ENCODE measurements at regions not wholly inside any gene's neighbourhood (a gene's known extent, or its start where the extent isn't known, plus 50 kb on each side); places are given as distances from the start of the nearest gene placed in this dataset.

DNA sequence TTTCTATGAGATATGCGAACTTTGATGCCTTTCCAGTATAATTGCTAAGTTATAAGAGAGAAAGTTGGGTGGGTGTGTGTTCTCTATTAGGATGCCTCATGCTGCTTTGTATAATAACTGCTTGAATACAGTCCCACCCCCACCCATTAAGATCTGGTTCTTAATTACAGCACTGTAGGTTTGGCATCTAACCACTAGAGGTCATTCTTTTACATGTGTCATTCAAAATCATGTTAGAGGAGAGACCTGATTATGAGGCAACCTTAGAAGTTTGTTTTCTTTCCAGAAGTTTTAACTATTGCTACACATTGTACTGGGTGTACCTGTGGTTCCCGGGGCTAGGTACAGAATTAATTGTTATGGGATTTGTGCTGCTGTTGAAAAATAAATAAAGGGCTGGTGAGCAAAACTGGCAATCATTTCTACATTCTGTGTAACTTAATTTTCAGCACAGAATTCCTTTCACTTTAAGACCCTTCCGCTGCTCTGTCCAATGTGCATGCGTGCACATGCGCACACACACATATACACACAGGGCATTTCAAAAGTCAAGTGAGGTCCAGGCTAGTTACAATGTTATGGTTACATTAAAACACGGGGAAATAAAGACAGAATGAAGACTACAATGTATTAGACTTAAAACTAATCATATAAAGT is 1156.3 kb downstream of the SORCS3 start:
- no peaks in the 10 kb centered on the region for H3K36me3 Mint-ChIP-seq
- no peak for DNase-seq (ENCODE audit: low spot score in 2 of 2, unreplicated experiment in 2 of 2)
- peak; percentile 24 for TF ChIP-seq CTCF (IDR thresholded peaks at IDR 0.05; ENCODE audit: unreplicated experiment)
- peaks cover 3% of the 10 kb centered on the region for H3K27me3 Mint-ChIP-seq (ENCODE audit: low read depth)
- H3K27ac Mint-ChIP-seq: no peak overlapping the region
- H3K4me1 Mint-ChIP-seq: peaks cover 2% of the 10 kb centered on the region
- no peaks in the 10 kb centered on the region for H3K9me3 Mint-ChIP-seq
- no peak overlapping the region for H3K4me3 Mint-ChIP-seq

DNA sequence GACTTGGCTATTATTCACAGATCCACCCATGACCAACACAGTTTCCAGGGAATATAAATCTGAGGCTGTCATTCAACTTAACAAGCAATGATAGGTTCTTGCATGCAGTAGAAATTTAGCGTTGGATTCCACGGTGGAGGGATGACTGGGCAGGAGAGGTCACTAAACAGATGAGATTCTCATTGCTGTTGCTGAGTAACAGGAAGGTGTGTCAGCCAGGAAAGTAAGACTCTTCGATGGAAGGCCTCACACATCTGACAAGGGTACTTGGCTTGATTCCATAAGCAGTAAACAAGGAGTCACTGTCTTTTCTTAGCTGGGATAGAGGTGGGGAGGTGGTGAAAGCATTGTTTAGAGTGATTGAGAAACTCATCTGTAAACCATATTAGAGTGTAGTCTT is 1152.0 kb downstream of the SORCS3 start:
- Mint-ChIP-seq H3K27ac (no peak overlapping the region), H3K27me3 (ENCODE audit: low read depth) (peaks cover 4% of the 10 kb centered on the region), H3K4me3 (no peak overlapping the region), H3K36me3 (no peaks in the 10 kb centered on the region), H3K4me1 (no peaks in the 10 kb centered on the region), H3K9me3 (peaks cover 3% of the 10 kb centered on the region)
- no peak for DNase-seq (ENCODE audit: low spot score in 2 of 2, unreplicated experiment in 2 of 2)
- TF ChIP-seq CTCF (IDR thresholded peaks at IDR 0.05; ENCODE audit: unreplicated experiment): no peak

GRCh38 chr10:105785721-105786120 is 1144.6 kb downstream of the SORCS3 start:
- Mint-ChIP-seq H3K27ac (no peak overlapping the region), H3K9me3 (peaks cover 18% of the 10 kb centered on the region), H3K4me3 (no peak overlapping the region), H3K27me3 (ENCODE audit: low read depth) (peaks cover 5% of the 10 kb centered on the region), H3K4me1 (no peaks in the 10 kb centered on the region), H3K36me3 (no peaks in the 10 kb centered on the region)
- TF ChIP-seq CTCF (IDR thresholded peaks at IDR 0.05; ENCODE audit: unreplicated experiment): no peak
- DNase-seq (ENCODE audit: low spot score in 2 of 2, unreplicated experiment in 2 of 2): no peak

DNA sequence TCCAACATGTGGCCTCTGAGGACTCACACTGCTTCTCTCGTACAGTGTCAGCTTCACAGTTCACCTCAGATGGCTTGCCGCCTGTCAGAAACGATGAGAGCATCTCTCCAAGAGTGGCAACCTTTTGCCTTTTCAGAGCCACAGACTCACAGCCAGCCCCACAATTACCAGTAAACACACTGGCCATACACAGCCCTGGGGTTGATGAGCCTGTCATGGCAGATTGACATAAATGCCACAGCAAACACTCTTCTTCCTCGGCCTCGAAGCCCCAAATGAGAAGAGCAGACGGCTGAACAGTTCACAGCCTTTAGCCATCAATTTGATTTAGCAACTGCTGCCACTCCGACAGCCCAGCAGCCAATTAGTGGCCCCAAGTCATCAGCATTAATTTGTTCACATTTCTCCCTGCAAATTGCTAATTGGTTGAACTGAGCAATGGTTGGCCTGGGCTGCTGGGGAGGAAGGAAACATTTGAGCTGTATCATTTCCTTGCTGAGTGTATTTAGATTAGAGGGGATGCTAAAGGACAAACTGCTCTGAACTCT is 1142.9 kb downstream of the SORCS3 start:
- no peak overlapping the region for H3K27ac Mint-ChIP-seq
- H3K27me3 Mint-ChIP-seq (ENCODE audit: low read depth): peaks cover 5% of the 10 kb centered on the region
- peaks cover 18% of the 10 kb centered on the region for H3K9me3 Mint-ChIP-seq
- no peaks in the 10 kb centered on the region for H3K36me3 Mint-ChIP-seq
- DNase-seq (ENCODE audit: low spot score in 2 of 2, unreplicated experiment in 2 of 2): no peak
- TF ChIP-seq CTCF (IDR thresholded peaks at IDR 0.05; ENCODE audit: unreplicated experiment): no peak
- H3K4me3 Mint-ChIP-seq: no peak overlapping the region
- H3K4me1 Mint-ChIP-seq: no peaks in the 10 kb centered on the region

DNA sequence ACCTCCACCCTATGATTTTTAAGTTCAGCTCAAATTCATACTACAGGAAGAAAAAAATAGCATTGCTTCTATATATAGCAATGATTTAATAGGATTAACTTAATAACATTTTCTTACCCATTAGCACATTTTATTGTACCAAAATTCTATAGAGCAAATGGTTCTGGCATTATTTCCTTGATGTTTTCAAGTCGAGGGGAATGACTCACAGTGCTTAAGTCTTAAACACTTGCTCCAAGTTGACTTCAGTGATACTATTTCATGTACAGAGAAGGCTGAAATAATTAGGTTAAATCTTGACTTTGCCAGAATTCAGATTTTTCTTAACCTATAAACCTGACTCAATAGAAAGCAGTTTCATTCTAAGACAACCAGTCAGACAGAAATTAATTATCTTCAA is 1133.8 kb downstream of the SORCS3 start:
- H3K36me3 Mint-ChIP-seq: no peaks in the 10 kb centered on the region
- no peak overlapping the region for H3K4me3 Mint-ChIP-seq
- no peak overlapping the region for H3K27ac Mint-ChIP-seq
- no peaks in the 10 kb centered on the region for H3K9me3 Mint-ChIP-seq
- DNase-seq (ENCODE audit: low spot score in 2 of 2, unreplicated experiment in 2 of 2): no peak
- peaks cover 12% of the 10 kb centered on the region for H3K4me1 Mint-ChIP-seq
- no peak for TF ChIP-seq CTCF (IDR thresholded peaks at IDR 0.05; ENCODE audit: unreplicated experiment)
- no peaks in the 10 kb centered on the region for H3K27me3 Mint-ChIP-seq (ENCODE audit: low read depth)

Data from mesothelial cell of epicardium (in vitro differentiated cells).